Natural killer cell (primary cell): ENCODE measurements at regions not wholly inside any gene's neighbourhood (a gene's known extent, or its start where the extent isn't known, plus 50 kb on each side); places are given as distances from the start of the nearest gene placed in this dataset.
"Not testable (repeated sequence)": the region's sequence is repeated elsewhere in the genome, so short reads cannot be mapped to it uniquely, and the experiment has no call there.

ENCODE experiments used
- ATAC-seq, 3 donors: fragments of 150-1000 bp in 2 of 3; fragments of 200-7000 bp in 1 of 3; cut with Tn5 transposase; 1 replicate in 1 of 3; 2 replicates in 2 of 3; pipeline ENCODE4 v1.10.0; 2021; ENCODE audit warnings: mild to moderate bottlenecking in 2 of 3, moderate library complexity in 2 of 3
- DNase-seq, 2 donors: peaks; one replicate each; pipeline versions ENCODE4 v3.0.0 to v3.0.0-alpha.2; 2013 to 2021; ENCODE audit warnings: mixed read lengths in 1 of 2
- H3K27ac ChIP-seq: one replicate; pipeline ENCODE4 v1.5.1; 2013; ENCODE audit warnings: mild to moderate bottlenecking, low read length
- H3K27me3 ChIP-seq: one replicate; pipeline ENCODE4 v1.6.1; 2013; ENCODE audit warnings: low read length; ENCODE audit not compliant: control insufficient read depth, insufficient read depth
- H3K36me3 ChIP-seq: one replicate; pipeline ENCODE4 v1.6.1; 2013; ENCODE audit warnings: low read length; ENCODE audit not compliant: control insufficient read depth, insufficient read depth
- H3K4me1 ChIP-seq: one replicate; pipeline ENCODE4 v1.6.1; 2013; ENCODE audit warnings: low read length; ENCODE audit not compliant: control insufficient read depth, insufficient read depth
- H3K4me3 ChIP-seq: one replicate; pipeline ENCODE4 v1.5.1; 2013; ENCODE audit warnings: low read length
- H3K9me3 ChIP-seq: one replicate; pipeline ENCODE4 v1.6.1; 2013; ENCODE audit warnings: low read length; ENCODE audit not compliant: control insufficient read depth, insufficient read depth
- H3K27ac Mint-ChIP-seq, 2 donors: one replicate each; pipeline ENCODE4 v1.8.0; 2022; ENCODE audit warnings: mild to moderate bottlenecking in 2 of 2, mixed read lengths in 2 of 2, moderate library complexity in 1 of 2
- H3K27me3 Mint-ChIP-seq, 2 donors: one replicate each; pipeline ENCODE4 v1.8.0; 2022; ENCODE audit warnings: low read depth in 2 of 2, mixed read lengths in 2 of 2
- H3K36me3 Mint-ChIP-seq: one replicate; pipeline ENCODE4 v1.8.0; 2022; ENCODE audit warnings: mixed read lengths
- H3K4me1 Mint-ChIP-seq, 2 donors: one replicate each; pipeline ENCODE4 v1.8.0; 2022; ENCODE audit warnings: mixed read lengths in 2 of 2
- H3K4me3 Mint-ChIP-seq: one replicate; pipeline ENCODE4 v1.8.0; 2022; ENCODE audit warnings: mild to moderate bottlenecking, moderate library complexity, mixed read lengths
- H3K9me3 Mint-ChIP-seq, 2 donors: one replicate each; pipeline ENCODE4 v1.8.0; 2022; ENCODE audit warnings: mixed read lengths in 2 of 2
- CTCF ChIP-seq: fragments of 200-600 bp; IDR thresholded peaks from one replicate; pipeline ENCODE4 v1.8.0; 2022; ENCODE audit warnings: antibody characterized with exemption
- WGBS: methylation state at CpG from one replicate; pipeline ENCODE4 v1.1.7; 2013; ENCODE audit warnings: missing lambda C conversion rate; ENCODE audit not compliant: insufficient coverage; 5-methylcytosine and 5-hydroxymethylcytosine counted together
- intact Hi-C: fragments of 100-400 bp; cut with micrococcal nuclease; formaldehyde crosslinking; loops from one replicate; pipeline ENCODE4 v1.14.2; 2022

GRCh38 chr4:181890911-181891310 is 352.3 kb upstream of the TENM3 start:
- no peak for TF ChIP-seq CTCF
- WGBS = 71% methylated on average over 1 of the region's 2 CpGs
- Mint-ChIP-seq H3K4me3 (no peak overlapping the region), H3K4me1 (no peaks in the 10 kb centered on the region), H3K27ac (no peak overlapping the region), H3K9me3 (peaks cover 8 to 18% of the 10 kb centered on the region in 2 donors), H3K27me3 (no peaks in the 10 kb centered on the region), H3K36me3 (no peaks in the 10 kb centered on the region)
- Histone ChIP-seq H3K27ac (no peak overlapping the region), H3K36me3 (no peaks in the 10 kb centered on the region), H3K4me3 (no peak overlapping the region), H3K4me1 (no peaks in the 10 kb centered on the region), H3K9me3 (no peaks in the 10 kb centered on the region), H3K27me3 (no peaks in the 10 kb centered on the region)
- DNase-seq = no peak
- no peak for ATAC-seq
- intact Hi-C loops = no loop called here

- Mint-ChIP-seq H3K36me3 (peaks cover 20% of the 10 kb centered on the region), H3K9me3 (peaks cover 14 to 22% of the 10 kb centered on the region in 2 donors), H3K4me3 (no peak overlapping the region), H3K4me1 (no peaks in the 10 kb centered on the region), H3K27ac (no peak overlapping the region), H3K27me3 (no peaks in the 10 kb centered on the region)
- intact Hi-C loops = no loop called here
- no peak for ATAC-seq
- no peaks in the 10 kb centered on the region for H3K27me3 ChIP-seq
- DNase-seq = no peak
- H3K9me3 ChIP-seq = no peaks in the 10 kb centered on the region
- no peak for TF ChIP-seq CTCF
- H3K27ac ChIP-seq = no peak overlapping the region
- H3K36me3 ChIP-seq = no peaks in the 10 kb centered on the region
- no peak overlapping the region for H3K4me3 ChIP-seq
- 81% methylated on average over 5 of the region's 5 CpGs for WGBS
- H3K4me1 ChIP-seq = no peaks in the 10 kb centered on the region
These were observed 346.6 kb upstream of the TENM3 start for GRCh38 chr4:181896614-181897013.

- Histone ChIP-seq H3K27ac (no peak overlapping the region), H3K36me3 (no peaks in the 10 kb centered on the region), H3K27me3 (no peaks in the 10 kb centered on the region), H3K4me1 (no peaks in the 10 kb centered on the region), H3K9me3 (no peaks in the 10 kb centered on the region), H3K4me3 (no peak overlapping the region)
- WGBS = 77% methylated on average over 2 of the region's 2 CpGs
- intact Hi-C loops = no loop called here
- no peak for ATAC-seq
- TF ChIP-seq CTCF = no peak
- no peaks in the 10 kb centered on the region for H3K4me1 Mint-ChIP-seq
- peaks cover 20% of the 10 kb centered on the region for H3K36me3 Mint-ChIP-seq
- peaks cover 16 to 21% of the 10 kb centered on the region in 2 donors for H3K9me3 Mint-ChIP-seq
- DNase-seq = no peak
- no peak overlapping the region for H3K4me3 Mint-ChIP-seq
- H3K27me3 Mint-ChIP-seq = no peaks in the 10 kb centered on the region
- no peak overlapping the region for H3K27ac Mint-ChIP-seq
These were observed 345.3 kb upstream of the TENM3 start for GRCh38 chr4:181897935-181898334.

- Mint-ChIP-seq H3K9me3 (peaks cover 23 to 37% of the 10 kb centered on the region in 2 donors), H3K36me3 (peaks cover 18% of the 10 kb centered on the region)
- ATAC-seq, H3K4me3 ChIP-seq, H3K4me3 Mint-ChIP-seq, H3K4me1 ChIP-seq, H3K27ac ChIP-seq, H3K27me3 Mint-ChIP-seq, H3K27me3 ChIP-seq, H3K9me3 ChIP-seq, H3K36me3 ChIP-seq, DNase-seq, H3K4me1 Mint-ChIP-seq, H3K27ac Mint-ChIP-seq, intact Hi-C loops: not testable (repeated sequence)
- 100% methylated on average over 2 of the region's 2 CpGs for WGBS
These were observed 340.8 kb upstream of the TENM3 start for GRCh38 chr4:181902404-181902803.
